GM12873 (cell line): ENCODE measurements at regions not wholly inside any gene's neighbourhood (a gene's known extent, or its start where the extent isn't known, plus 50 kb on each side); places are given as distances from the start of the nearest gene placed in this dataset.

Experiments
- TF ChIP-seq, protein P1 (sequence below): IDR thresholded peaks from 2 replicates; pipeline ENCODE4 v1.5.1; 2012; ENCODE audit warnings: low read depth, mild to moderate bottlenecking, moderate library complexity, low read length, control low read depth; ENCODE audit not compliant: insufficient read depth; ENCODE audit errors: missing control alignments

DNA sequence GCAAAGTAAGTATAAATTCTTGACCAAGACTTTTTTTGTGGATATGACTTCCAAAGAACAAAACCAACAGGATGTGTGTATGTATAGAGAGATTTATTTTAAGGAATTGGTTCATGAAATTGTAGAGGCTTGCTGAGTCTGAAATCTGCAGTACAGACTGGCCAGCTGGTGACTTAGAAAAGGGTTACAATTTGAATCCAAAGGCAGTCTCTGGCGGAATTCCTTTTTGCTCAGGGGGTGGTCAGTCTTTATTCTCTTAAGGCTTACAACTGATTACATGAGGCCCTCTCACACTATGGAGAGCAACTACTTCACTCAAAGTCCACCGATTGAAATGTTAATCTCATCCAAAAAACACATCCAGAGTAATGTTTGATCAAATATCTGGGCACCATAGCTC lies 100.1 kb upstream of the IMMP2L start:
- TF ChIP-seq, protein P1, sequence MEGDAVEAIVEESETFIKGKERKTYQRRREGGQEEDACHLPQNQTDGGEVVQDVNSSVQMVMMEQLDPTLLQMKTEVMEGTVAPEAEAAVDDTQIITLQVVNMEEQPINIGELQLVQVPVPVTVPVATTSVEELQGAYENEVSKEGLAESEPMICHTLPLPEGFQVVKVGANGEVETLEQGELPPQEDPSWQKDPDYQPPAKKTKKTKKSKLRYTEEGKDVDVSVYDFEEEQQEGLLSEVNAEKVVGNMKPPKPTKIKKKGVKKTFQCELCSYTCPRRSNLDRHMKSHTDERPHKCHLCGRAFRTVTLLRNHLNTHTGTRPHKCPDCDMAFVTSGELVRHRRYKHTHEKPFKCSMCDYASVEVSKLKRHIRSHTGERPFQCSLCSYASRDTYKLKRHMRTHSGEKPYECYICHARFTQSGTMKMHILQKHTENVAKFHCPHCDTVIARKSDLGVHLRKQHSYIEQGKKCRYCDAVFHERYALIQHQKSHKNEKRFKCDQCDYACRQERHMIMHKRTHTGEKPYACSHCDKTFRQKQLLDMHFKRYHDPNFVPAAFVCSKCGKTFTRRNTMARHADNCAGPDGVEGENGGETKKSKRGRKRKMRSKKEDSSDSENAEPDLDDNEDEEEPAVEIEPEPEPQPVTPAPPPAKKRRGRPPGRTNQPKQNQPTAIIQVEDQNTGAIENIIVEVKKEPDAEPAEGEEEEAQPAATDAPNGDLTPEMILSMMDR: no peak

DNA sequence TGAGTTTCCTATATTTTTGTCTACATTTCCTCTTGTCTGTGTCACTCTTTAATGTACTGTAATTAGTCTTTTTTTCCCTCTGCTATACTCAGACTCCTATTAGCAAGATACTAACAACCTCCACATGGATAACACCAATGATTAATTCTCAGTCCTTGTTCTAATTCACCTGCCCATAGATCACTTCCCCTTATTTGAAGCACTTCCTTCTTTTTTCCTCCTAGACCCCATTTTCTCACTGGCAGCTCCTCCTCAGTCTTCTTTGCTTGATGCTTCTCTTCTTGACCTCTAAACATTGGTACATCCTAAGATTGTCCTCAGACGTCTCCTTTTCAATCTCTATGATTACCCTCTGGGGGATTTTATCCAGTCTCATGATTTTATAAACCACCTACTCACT lies 98.2 kb upstream of the IMMP2L start:
- TF ChIP-seq, protein P1: no peak

DNA sequence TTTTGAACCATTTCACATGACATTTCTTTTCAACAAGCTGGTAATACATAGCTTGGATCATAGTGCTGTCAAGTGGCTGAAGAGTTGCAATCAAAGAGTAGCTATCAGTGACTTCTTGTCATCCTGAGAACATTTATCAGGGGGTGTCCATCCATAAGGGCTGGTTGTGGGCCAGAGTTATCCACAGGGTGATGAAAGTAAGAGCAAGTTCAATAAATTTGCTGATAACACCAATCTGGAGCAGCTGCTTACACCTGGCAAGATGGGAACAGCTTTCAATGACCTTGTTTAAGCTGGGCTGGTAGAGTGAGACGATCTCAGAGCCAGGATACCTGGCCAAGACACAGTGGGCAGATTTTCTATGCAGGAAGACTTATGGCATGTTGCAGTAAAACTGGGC lies 96.3 kb upstream of the IMMP2L start:
- TF ChIP-seq, protein P1: no peak

DNA sequence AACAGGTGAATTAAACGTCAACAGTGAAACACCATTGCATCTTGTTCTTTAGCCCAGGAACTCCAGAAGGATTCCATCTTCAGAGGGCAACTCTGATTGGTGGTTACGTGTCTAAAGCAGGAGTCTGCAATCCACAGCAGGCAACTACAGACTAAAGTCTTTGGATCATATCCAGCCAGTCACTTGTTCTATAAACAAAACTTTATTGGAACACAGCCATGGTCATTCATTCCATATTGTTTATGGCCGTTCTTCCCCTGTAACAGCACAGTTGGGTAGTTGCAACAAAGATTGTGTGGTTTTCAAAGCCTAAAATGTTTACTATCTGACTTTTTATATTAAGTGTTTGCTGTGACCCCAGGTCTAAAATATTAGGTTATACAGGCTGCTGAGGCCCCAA lies 94.7 kb upstream of the IMMP2L start:
- TF ChIP-seq, protein P1: no peak

DNA sequence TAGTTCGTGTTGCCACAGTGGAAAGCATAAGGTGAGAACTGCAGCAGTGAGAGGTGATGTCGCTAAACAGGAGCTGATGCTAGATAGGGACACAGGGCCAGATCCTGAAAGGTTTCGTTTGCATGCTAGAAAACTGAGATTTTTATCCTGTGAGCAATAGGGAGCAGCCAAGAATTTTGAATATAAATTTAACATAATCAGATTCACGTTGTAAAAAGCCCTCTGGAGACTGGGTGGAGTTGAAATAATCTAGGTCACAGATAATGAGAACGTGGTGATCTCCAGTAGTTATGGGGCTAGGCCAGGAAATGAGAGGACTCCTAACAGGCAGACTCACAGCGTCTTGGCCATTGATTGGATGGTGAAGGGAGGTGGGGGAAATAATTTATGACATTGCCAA lies 92.1 kb upstream of the IMMP2L start:
- TF ChIP-seq, protein P1: no peak

DNA sequence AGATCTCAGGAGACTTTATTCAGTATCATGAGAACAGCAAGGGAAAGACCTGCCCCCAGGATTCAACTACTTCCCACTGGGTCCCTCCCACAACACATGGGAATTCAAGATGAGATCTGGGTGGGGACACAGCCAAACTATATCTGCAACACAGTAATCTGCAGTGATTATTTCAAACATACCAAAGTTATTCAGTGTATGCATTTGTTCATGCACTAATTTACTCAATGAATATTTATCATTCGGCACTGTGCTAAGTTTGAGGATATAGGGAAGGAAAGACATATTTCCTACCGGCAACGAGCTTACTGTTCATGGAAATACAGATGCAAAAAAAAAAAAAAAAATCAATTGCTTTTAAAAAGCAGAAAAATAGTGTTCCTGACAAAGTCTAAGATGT lies 91.6 kb upstream of the IMMP2L start:
- TF ChIP-seq, protein P1: no peak

DNA sequence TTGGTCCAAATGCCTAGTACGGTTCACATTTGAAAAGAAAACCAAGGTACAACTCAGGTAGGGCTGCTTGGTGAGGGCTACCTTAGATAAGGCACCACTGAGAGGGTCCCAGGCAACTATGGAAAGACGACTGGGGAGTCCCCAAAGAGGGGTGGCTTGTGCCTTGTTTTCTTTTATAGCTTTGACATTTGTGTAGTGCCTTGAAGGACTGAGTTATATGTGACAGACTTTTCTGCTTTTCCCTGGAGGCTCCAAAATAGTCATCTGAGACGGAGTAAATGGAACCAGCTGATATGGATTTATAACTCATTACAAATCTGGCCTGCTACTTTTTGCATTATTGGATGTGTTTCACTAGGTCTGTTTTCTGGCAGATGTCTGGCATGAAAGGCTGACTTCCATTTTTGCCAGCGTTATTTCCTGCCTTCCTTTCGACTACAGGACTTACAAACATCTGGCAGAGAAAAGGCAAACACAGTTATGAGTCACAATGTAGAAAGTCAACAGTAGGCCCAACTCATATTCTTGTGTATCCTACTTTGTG lies 88.2 kb upstream of the IMMP2L start:
- TF ChIP-seq, protein P1: no peak
